ENCODE measurements at regions not wholly inside any gene's neighbourhood (a gene's known extent, or its start where the extent isn't known, plus 50 kb on each side); places are given as distances from the start of the nearest gene placed in this dataset.

DNA sequence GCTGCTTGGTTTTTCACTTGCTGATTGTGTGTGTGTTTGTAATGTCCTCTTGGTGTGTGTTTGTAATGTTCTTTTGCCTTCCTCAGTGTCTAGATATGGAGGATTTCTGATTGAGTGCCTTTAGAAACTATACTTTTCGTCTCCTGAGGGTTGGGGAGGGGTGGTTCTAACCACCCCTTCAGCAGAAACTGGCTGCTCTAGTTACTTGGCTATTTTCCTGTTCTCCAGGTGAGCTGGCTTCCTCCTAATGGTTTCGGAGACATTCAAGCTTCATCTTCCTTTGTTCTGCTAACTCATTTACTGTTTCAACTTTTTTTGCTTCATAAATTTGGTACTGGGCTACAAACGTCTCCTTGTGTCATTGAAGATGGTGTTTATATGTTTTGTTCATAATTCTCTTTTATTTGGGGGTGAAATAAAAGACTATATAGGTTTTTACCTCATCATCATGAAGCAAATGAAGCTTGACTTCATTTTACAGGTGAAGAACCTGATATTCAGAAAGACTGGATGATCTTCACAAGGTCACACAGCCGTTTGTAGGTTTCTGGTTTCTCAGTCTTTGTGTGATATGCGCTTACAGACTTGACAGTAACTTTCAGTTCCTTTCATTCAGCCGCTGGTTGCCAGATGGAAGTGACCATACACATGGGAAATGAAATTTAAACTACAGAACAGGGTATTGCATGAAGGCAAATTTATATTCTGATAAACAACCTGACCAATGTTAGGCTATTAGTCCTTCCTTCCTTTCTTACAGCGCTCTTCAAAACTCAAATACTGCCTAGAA, 238.5 kb downstream of the GALR1 start:
- in situ Hi-C loops (cut with HindIII; ENCODE audit: low sequenced_read_pairs), result no loop called here
- no peak for DNase-seq (ENCODE audit: low read depth)
- TF ChIP-seq, protein P1, sequence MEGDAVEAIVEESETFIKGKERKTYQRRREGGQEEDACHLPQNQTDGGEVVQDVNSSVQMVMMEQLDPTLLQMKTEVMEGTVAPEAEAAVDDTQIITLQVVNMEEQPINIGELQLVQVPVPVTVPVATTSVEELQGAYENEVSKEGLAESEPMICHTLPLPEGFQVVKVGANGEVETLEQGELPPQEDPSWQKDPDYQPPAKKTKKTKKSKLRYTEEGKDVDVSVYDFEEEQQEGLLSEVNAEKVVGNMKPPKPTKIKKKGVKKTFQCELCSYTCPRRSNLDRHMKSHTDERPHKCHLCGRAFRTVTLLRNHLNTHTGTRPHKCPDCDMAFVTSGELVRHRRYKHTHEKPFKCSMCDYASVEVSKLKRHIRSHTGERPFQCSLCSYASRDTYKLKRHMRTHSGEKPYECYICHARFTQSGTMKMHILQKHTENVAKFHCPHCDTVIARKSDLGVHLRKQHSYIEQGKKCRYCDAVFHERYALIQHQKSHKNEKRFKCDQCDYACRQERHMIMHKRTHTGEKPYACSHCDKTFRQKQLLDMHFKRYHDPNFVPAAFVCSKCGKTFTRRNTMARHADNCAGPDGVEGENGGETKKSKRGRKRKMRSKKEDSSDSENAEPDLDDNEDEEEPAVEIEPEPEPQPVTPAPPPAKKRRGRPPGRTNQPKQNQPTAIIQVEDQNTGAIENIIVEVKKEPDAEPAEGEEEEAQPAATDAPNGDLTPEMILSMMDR (IDR thresholded peaks at IDR 0.05; ENCODE audit: low read depth, low read length, missing control alignments), result no peak
- no peak overlapping the region for H3K4me3 ChIP-seq (ENCODE audit: low read depth, low read length)

DNA sequence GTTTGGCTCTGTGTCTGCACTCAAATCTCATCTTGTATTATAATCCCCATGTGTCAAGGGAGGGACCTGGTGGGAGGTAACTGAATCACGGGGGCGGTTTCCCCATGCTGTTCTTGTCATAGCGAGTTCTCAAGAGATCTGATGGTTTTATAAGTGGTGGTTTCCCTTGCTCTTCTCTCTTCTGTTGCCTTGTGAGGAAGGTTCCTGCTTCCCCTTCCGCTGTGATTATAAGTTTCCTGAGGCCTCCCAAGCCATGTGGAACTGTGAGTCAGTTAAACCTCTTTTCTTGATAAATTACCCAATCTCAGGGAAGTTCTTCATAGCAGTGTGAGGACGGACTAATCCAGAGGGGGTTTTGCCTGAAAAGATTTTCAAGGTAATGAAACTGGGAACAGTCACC, 245.4 kb downstream of the GALR1 start:
- in situ Hi-C loops (cut with HindIII; ENCODE audit: low sequenced_read_pairs), result no loop called here
- H3K4me3 ChIP-seq (ENCODE audit: low read depth, low read length), result no peak overlapping the region
- TF ChIP-seq, protein P1 (IDR thresholded peaks at IDR 0.05; ENCODE audit: low read depth, low read length, missing control alignments), result no peak
- DNase-seq (ENCODE audit: low read depth), result no peak

DNA sequence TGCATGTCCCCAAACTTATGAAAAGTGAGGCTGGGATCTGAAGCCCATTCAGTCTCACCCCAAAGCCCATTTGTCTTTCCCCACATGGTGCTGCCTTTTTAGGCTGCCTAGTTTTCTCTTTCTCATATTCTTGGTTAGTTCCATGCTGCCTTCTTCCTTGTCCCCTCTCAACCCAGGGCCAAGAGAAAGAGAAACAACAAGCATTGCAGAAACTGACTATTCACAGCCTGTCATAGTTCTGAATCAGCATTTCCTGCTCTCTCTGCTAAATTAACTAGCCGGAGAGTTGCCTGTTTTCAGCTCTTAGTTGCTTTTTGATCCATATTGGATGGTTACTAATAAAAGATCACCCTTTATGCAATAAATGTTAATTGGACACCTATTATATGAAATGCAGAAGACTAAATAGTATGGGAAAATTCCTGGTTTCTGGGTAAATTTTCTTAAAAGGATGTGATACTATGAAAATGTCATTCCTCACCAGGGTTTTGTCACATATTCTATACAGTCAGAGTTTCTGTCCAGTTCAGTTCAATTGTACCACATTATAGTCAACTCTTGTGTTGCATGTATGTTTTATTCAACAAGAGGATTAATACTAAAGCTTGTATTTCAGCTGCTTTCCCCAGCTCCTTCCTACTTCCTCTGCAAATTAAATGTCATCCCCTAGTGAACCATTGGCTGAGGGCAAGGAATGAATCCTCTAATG, 246.5 kb downstream of the GALR1 start:
- no peak for DNase-seq (ENCODE audit: low read depth)
- TF ChIP-seq, protein P1 (IDR thresholded peaks at IDR 0.05; ENCODE audit: low read depth, low read length, missing control alignments), result no peak
- in situ Hi-C loops (cut with HindIII; ENCODE audit: low sequenced_read_pairs), result no loop called here
- H3K4me3 ChIP-seq (ENCODE audit: low read depth, low read length), result no peak overlapping the region

DNA sequence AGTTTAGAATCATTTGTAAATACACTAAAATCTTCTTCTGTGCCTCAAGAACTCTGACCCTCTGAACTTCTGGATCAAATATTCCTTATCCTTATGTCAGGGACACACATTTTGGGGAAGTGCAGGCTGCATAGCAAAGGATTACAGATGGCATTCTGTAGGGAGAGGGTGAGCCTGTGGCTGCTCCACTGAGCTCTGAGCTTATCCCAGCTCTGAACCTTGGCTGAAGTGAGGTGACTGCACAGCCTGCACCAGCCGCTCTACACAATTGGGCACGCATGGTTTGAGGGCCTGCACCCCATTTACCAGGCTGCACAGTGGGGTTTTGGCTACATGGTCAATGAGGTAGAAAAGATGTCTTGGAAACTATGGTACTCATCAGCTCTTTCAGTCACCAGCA, 251.6 kb downstream of the GALR1 start:
- H3K4me3 ChIP-seq (ENCODE audit: low read depth, low read length), result no peak overlapping the region
- TF ChIP-seq, protein P1 (IDR thresholded peaks at IDR 0.05; ENCODE audit: low read depth, low read length, missing control alignments), result no peak
- no peak for DNase-seq (ENCODE audit: low read depth)
- in situ Hi-C loops (cut with HindIII; ENCODE audit: low sequenced_read_pairs), result no loop called here

DNA sequence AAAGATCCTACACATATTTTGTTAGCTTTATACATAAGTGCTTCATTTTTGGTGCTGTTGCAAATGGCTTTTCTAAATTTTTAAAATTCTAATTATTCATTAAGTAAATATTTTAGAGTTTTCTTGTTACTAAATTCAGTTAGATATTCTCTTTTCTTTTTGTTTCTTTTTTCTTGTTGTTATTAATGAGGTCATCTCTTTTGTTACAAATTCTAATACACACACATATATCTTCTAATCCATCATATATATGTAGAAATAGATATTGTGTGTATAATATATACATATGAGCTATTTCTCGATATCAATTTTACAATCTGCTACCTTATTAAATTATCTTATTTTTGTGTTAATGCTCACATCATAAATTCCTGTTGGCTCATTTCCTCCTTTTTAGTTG, 255.9 kb downstream of the GALR1 start:
- no peak overlapping the region for H3K4me3 ChIP-seq (ENCODE audit: low read depth, low read length)
- in situ Hi-C loops (cut with HindIII; ENCODE audit: low sequenced_read_pairs), result no loop called here
- DNase-seq (ENCODE audit: low read depth), result no peak
- TF ChIP-seq, protein P1 (IDR thresholded peaks at IDR 0.05; ENCODE audit: low read depth, low read length, missing control alignments), result no peak

DNA sequence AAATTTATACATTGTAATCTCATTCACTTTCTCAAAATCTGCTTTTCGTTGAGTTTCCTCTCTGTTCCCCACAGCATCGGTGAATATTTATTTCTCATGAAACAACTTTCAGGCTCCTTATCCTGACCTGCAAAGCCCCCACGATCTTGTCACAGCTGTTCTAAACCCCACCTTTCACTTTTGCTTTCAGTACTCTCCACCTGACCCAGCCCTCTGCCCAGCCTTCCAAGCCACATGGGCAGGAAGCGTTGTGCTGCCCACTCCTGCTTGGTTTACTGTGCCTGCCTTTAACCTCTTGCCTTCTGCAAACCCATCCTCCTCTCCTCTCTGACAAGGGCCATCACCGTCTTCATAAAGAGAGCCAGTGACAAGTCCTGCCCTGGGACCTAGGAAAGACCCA, 262.5 kb downstream of the GALR1 start:
- in situ Hi-C loops (cut with HindIII; ENCODE audit: low sequenced_read_pairs), result no loop called here

More for the DNA sequence above, 262.5 kb downstream of the GALR1 start:
- H3K4me3 ChIP-seq (ENCODE audit: low read depth, low read length), result no peak overlapping the region
- DNase-seq (ENCODE audit: low read depth), result no peak
- TF ChIP-seq, protein P1 (IDR thresholded peaks at IDR 0.05; ENCODE audit: low read depth, low read length, missing control alignments), result no peak

Data from astrocyte of the cerebellum (primary cell).